Right atrium auricular region (tissue), 2 donors: ENCODE measurements at regions not wholly inside any gene's neighbourhood (a gene's known extent, or its start where the extent isn't known, plus 50 kb on each side); places are given as distances from the start of the nearest gene placed in this dataset.

Experiments used
- DNase-seq: peaks from one replicate; pipeline ENCODE4 v3.0.0-alpha.2; 2019; ENCODE audit warnings: low spot score
- H3K27ac ChIP-seq, 2 donors: fragments of 200-600 bp; sonication (generic); 1 replicate in 1 of 2; 2 replicates in 1 of 2; pipeline ENCODE4 v1.5.1; 2016 to 2019
- H3K27me3 ChIP-seq, 2 donors: fragments of 200-600 bp; sonication (generic); one replicate each; pipeline versions ENCODE4 v1.5.1 to v1.6.0; 2017 to 2019
- H3K36me3 ChIP-seq: fragments of 200-600 bp; sonication (generic); one replicate; pipeline ENCODE4 v1.5.1; 2016
- H3K4me1 ChIP-seq, 2 donors: fragments of 200-600 bp; sonication (generic); one replicate each; pipeline versions ENCODE4 v1.5.1 to v1.6.0; 2017 to 2019
- H3K4me3 ChIP-seq, 2 donors: fragments of 200-600 bp; sonication (generic); 1 replicate in 1 of 2; 2 replicates in 1 of 2; pipeline ENCODE4 v1.5.1; 2017 to 2019; ENCODE audit warnings: mild to moderate bottlenecking in 1 of 2, moderate library complexity in 1 of 2
- H3K9me3 ChIP-seq, 2 donors: fragments of 200-600 bp; sonication (generic); one replicate each; pipeline ENCODE4 v1.5.1; 2019
- TF ChIP-seq, protein P1 (sequence below), 2 donors: fragments of 200-600 bp; sonication (generic); IDR thresholded peaks; one replicate each; pipeline ENCODE4 v1.5.1; 2019; ENCODE audit warnings: antibody characterized with exemption in 2 of 2

GRCh38 chr4:186451982-186452381 lies 103.4 kb downstream of the MTNR1A start:
- DNase-seq, result no peak
- no peaks in the 10 kb centered on the region for H3K4me1 ChIP-seq

GRCh38 chr4:186449954-186450353 lies 105.4 kb downstream of the MTNR1A start:
- Histone ChIP-seq H3K36me3 (no peaks in the 10 kb centered on the region), H3K4me1 (no peaks in the 10 kb centered on the region), H3K27me3 (no peaks in the 10 kb centered on the region), H3K27ac (no peak overlapping the region), H3K4me3 (no peak overlapping the region), H3K9me3 (peaks cover 12 to 31% of the 10 kb centered on the region in 2 donors)
- TF ChIP-seq, protein P1, sequence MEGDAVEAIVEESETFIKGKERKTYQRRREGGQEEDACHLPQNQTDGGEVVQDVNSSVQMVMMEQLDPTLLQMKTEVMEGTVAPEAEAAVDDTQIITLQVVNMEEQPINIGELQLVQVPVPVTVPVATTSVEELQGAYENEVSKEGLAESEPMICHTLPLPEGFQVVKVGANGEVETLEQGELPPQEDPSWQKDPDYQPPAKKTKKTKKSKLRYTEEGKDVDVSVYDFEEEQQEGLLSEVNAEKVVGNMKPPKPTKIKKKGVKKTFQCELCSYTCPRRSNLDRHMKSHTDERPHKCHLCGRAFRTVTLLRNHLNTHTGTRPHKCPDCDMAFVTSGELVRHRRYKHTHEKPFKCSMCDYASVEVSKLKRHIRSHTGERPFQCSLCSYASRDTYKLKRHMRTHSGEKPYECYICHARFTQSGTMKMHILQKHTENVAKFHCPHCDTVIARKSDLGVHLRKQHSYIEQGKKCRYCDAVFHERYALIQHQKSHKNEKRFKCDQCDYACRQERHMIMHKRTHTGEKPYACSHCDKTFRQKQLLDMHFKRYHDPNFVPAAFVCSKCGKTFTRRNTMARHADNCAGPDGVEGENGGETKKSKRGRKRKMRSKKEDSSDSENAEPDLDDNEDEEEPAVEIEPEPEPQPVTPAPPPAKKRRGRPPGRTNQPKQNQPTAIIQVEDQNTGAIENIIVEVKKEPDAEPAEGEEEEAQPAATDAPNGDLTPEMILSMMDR (IDR thresholded peaks at IDR 0.05), result no peak
- no peak for DNase-seq

More at GRCh38 chr4:186451982-186452381, 103.4 kb downstream of the MTNR1A start:
- H3K27me3 ChIP-seq, result no peaks in the 10 kb centered on the region
- H3K36me3 ChIP-seq, result no peaks in the 10 kb centered on the region
- H3K27ac ChIP-seq, result no peak overlapping the region
- TF ChIP-seq, protein P1 (IDR thresholded peaks at IDR 0.05), result no peak
- H3K4me3 ChIP-seq, result no peak overlapping the region
- peaks cover 12 to 31% of the 10 kb centered on the region in 2 donors for H3K9me3 ChIP-seq

- H3K36me3 ChIP-seq, result no peaks in the 10 kb centered on the region
- no peak overlapping the region for H3K4me3 ChIP-seq
- no peaks in the 10 kb centered on the region for H3K4me1 ChIP-seq
- peaks cover 0 to under 1% of the 10 kb centered on the region in 2 donors for H3K9me3 ChIP-seq
- H3K27ac ChIP-seq, result no peak overlapping the region
- no peaks in the 10 kb centered on the region for H3K27me3 ChIP-seq
- DNase-seq, result no peak
- TF ChIP-seq, protein P1 (IDR thresholded peaks at IDR 0.05), result no peak
Measured at GRCh38 chr4:186445040-186445439, 110.3 kb downstream of the MTNR1A start.

- Histone ChIP-seq H3K27ac (no peak overlapping the region), H3K9me3 (peaks cover 0 to 7% of the 10 kb centered on the region in 2 donors), H3K36me3 (no peaks in the 10 kb centered on the region), H3K4me3 (no peak overlapping the region), H3K27me3 (no peaks in the 10 kb centered on the region), H3K4me1 (no peaks in the 10 kb centered on the region)
- DNase-seq, result no peak
- TF ChIP-seq, protein P1 (IDR thresholded peaks at IDR 0.05), result no peak
Measured at GRCh38 chr4:186441502-186441901, 113.9 kb downstream of the MTNR1A start.

DNA sequence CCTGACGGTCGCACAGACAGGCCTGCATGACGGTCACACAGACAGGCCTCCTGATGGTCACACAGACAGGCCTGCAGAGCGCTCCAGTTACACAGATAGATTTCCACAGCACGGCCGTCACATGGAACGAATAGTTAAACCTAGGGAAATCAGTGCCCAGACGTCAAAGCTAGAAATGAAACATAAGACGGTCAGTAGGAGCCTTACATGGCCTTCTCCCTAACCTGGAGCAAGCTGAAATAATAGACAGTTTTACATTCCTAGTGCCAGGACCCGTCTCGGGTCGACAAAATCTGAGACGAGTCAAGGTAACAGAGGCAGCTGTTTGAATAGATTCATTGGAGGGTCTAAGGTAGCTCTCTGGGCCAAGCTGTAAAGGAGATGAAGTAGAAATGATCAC lies 126.9 kb downstream of the MTNR1A start:
- no peak for DNase-seq
- H3K9me3 ChIP-seq, result no peaks in the 10 kb centered on the region
- H3K4me3 ChIP-seq, result no peak overlapping the region
- no peak overlapping the region for H3K27ac ChIP-seq
- H3K27me3 ChIP-seq, result no peaks in the 10 kb centered on the region
- no peaks in the 10 kb centered on the region for H3K4me1 ChIP-seq
- TF ChIP-seq, protein P1 (IDR thresholded peaks at IDR 0.05), result no peak
- no peaks in the 10 kb centered on the region for H3K36me3 ChIP-seq

DNA sequence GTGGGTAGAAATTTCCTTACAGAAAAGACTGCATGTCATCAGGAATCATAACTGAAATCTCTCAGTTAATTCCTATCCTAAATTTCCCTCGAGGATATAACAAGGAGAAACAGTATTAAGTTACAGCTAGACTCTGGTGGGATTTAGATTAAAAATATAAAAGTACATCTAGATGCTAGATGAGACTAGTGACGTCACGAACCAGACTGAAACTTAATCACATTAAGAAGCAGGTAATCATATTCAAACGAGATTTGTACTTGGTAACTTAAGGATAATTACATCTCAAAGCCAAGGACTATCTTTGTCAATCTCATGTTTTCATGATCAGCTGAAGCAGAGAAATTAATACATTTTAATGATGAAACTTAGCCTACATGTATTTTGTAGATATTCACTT lies 130.6 kb downstream of the MTNR1A start:
- no peaks in the 10 kb centered on the region for H3K9me3 ChIP-seq
- no peaks in the 10 kb centered on the region for H3K36me3 ChIP-seq
- H3K27ac ChIP-seq, result no peak overlapping the region
- H3K4me1 ChIP-seq, result no peaks in the 10 kb centered on the region
- H3K27me3 ChIP-seq, result no peaks in the 10 kb centered on the region
- H3K4me3 ChIP-seq, result no peak overlapping the region
- TF ChIP-seq, protein P1 (IDR thresholded peaks at IDR 0.05), result no peak
- DNase-seq, result no peak
